Endodermal cell (in vitro differentiated cells): ENCODE measurements at regions not wholly inside any gene's neighbourhood (a gene's known extent, or its start where the extent isn't known, plus 50 kb on each side); places are given as distances from the start of the nearest gene placed in this dataset.

ENCODE experiments used
- DNase-seq: peaks from one replicate; pipeline ENCODE4 v3.0.0-alpha.2; 2017
- H3K27ac ChIP-seq: 2 replicates; pipeline ENCODE4 v1.5.1; 2013; ENCODE audit warnings: mild to moderate bottlenecking, low read depth, low read length, moderate library complexity
- H3K27me3 ChIP-seq: 2 replicates; pipeline ENCODE4 v1.6.1; 2013; ENCODE audit warnings: mild to moderate bottlenecking, low read length, moderate library complexity; ENCODE audit not compliant: insufficient read depth, control insufficient read depth, poor library complexity, severe bottlenecking
- H3K36me3 ChIP-seq: 2 replicates; pipeline ENCODE4 v1.7.0; 2013; ENCODE audit warnings: mild to moderate bottlenecking, low read length, moderate library complexity; ENCODE audit not compliant: control insufficient read depth, insufficient read depth
- H3K4me1 ChIP-seq: one replicate; pipeline ENCODE4 v1.7.0; 2013; ENCODE audit warnings: low read length; ENCODE audit not compliant: control insufficient read depth, insufficient read depth
- H3K4me3 ChIP-seq: 2 replicates; pipeline ENCODE4 v1.5.1; 2013; ENCODE audit warnings: mild to moderate bottlenecking, low read length, moderate library complexity
- H3K9ac ChIP-seq: 2 replicates; pipeline ENCODE4 v1.6.1; 2013; ENCODE audit warnings: mild to moderate bottlenecking, low read length, moderate library complexity; ENCODE audit not compliant: poor library complexity, severe bottlenecking; ENCODE audit errors: extremely low read depth
- H3K9me3 ChIP-seq: 2 replicates; pipeline ENCODE4 v1.6.1; 2013; ENCODE audit warnings: mild to moderate bottlenecking, low read length, moderate library complexity; ENCODE audit not compliant: control insufficient read depth
- H3K27ac Mint-ChIP-seq: 2 replicates; pipeline ENCODE4 v1.8.0; 2020; ENCODE audit warnings: mixed read lengths
- H3K27me3 Mint-ChIP-seq: 2 replicates; pipeline ENCODE4 v1.8.0; 2021; ENCODE audit warnings: mild to moderate bottlenecking, mixed read lengths; ENCODE audit not compliant: insufficient read depth
- H3K36me3 Mint-ChIP-seq: 2 replicates; pipeline ENCODE4 v1.8.0; 2020; ENCODE audit warnings: low read depth, mixed read lengths
- H3K4me1 Mint-ChIP-seq: 2 replicates; pipeline ENCODE4 v1.8.0; 2020; ENCODE audit warnings: mixed read lengths
- H3K4me3 Mint-ChIP-seq: 2 replicates; pipeline ENCODE4 v1.8.0; 2020; ENCODE audit warnings: mild to moderate bottlenecking, moderate library complexity, mixed read lengths
- H3K9me3 Mint-ChIP-seq: 2 replicates; pipeline ENCODE4 v1.8.0; 2020; ENCODE audit warnings: mild to moderate bottlenecking, mixed read lengths
- WGBS, 2 experiments: methylation state at CpG; one replicate each; pipeline versions ENCODE4 v1.1.5 to v1.1.7; 2013; ENCODE audit warnings: missing lambda C conversion rate in 2 of 2, mixed read lengths in 1 of 2; ENCODE audit not compliant: insufficient coverage in 1 of 2, insufficient read length in 1 of 2; 5-methylcytosine and 5-hydroxymethylcytosine counted together
- TF ChIP-seq, protein P1 (sequence below): fragments of 200-600 bp; sonication (generic); conservative IDR thresholded peaks from 2 replicates; pipeline ENCODE4 v1.5.0; 2021; ENCODE audit warnings: antibody characterized with exemption, mild to moderate bottlenecking

GRCh38 chr4:155571184-155571944 lies 95.3 kb upstream of the GUCY1A1 start:
- Histone ChIP-seq H3K9ac (no peak overlapping the region), H3K27ac (no peak overlapping the region), H3K27me3 (no peaks in the 10 kb centered on the region), H3K4me1 (peaks cover 5% of the 10 kb centered on the region), H3K36me3 (no peaks in the 10 kb centered on the region), H3K9me3 (peaks cover 5% of the 10 kb centered on the region), H3K4me3 (no peak overlapping the region)
- Mint-ChIP-seq H3K9me3 (peaks cover 11% of the 10 kb centered on the region), H3K36me3 (no peaks in the 10 kb centered on the region), H3K27ac (no peak overlapping the region), H3K27me3 (no peaks in the 10 kb centered on the region), H3K4me1 (peaks cover 28% of the 10 kb centered on the region), H3K4me3 (no peak overlapping the region)
- 67% methylated on average over 1 of the region's 1 CpG; no CpG with 5 or more reads in 1 of the 2 experiments for WGBS, 2 experiments
- TF ChIP-seq, protein P1, sequence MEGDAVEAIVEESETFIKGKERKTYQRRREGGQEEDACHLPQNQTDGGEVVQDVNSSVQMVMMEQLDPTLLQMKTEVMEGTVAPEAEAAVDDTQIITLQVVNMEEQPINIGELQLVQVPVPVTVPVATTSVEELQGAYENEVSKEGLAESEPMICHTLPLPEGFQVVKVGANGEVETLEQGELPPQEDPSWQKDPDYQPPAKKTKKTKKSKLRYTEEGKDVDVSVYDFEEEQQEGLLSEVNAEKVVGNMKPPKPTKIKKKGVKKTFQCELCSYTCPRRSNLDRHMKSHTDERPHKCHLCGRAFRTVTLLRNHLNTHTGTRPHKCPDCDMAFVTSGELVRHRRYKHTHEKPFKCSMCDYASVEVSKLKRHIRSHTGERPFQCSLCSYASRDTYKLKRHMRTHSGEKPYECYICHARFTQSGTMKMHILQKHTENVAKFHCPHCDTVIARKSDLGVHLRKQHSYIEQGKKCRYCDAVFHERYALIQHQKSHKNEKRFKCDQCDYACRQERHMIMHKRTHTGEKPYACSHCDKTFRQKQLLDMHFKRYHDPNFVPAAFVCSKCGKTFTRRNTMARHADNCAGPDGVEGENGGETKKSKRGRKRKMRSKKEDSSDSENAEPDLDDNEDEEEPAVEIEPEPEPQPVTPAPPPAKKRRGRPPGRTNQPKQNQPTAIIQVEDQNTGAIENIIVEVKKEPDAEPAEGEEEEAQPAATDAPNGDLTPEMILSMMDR, result no peak
- no peak for DNase-seq

DNA sequence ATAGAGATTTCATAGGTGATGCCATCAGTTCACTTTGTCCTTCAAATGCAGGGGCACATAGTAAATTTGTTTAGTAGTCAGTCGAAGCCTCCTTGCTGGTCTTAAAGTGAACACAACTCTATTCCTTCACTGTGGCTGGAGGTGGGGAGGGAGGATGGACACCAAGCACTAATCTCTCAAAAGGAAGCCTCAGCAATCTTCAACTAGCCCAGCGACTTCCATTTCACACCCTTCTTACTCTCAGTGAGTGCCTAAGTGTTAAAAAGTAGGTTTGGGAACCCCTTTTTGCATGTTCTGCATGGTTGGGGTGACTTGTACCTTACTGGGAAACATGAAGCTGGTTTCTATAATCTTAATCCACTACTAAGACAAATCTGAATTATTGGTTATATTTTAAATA lies 96.0 kb upstream of the GUCY1A1 start:
- H3K4me1 Mint-ChIP-seq, result peaks cover 24% of the 10 kb centered on the region
- no peaks in the 10 kb centered on the region for H3K27me3 Mint-ChIP-seq
- no peak overlapping the region for H3K4me3 ChIP-seq
- no peaks in the 10 kb centered on the region for H3K36me3 ChIP-seq
- H3K4me3 Mint-ChIP-seq, result no peak overlapping the region
- H3K36me3 Mint-ChIP-seq, result no peaks in the 10 kb centered on the region
- no peak overlapping the region for H3K9ac ChIP-seq
- H3K4me1 ChIP-seq, result peaks cover 5% of the 10 kb centered on the region
- peaks cover 11% of the 10 kb centered on the region for H3K9me3 Mint-ChIP-seq
- WGBS, 2 experiments, result 50% methylated on average over 1 of the region's 2 CpGs; no CpG with 5 or more reads in 1 of the 2 experiments
- H3K27ac Mint-ChIP-seq, result no peak overlapping the region
- no peak overlapping the region for H3K27ac ChIP-seq
- TF ChIP-seq, protein P1, result no peak
- no peaks in the 10 kb centered on the region for H3K27me3 ChIP-seq
- H3K9me3 ChIP-seq, result peaks cover 5% of the 10 kb centered on the region
- DNase-seq, result no peak

GRCh38 chr4:155569960-155570515 lies 96.6 kb upstream of the GUCY1A1 start:
- WGBS, 2 experiments, result 93% methylated on average over 3 to 4 of the region's 4 CpGs
- no peak overlapping the region for H3K4me3 Mint-ChIP-seq
- Histone ChIP-seq H3K9ac (no peak overlapping the region), H3K4me3 (no peak overlapping the region), H3K9me3 (peaks cover 5% of the 10 kb centered on the region), H3K4me1 (peaks cover 5% of the 10 kb centered on the region), H3K27ac (no peak overlapping the region), H3K27me3 (no peaks in the 10 kb centered on the region), H3K36me3 (no peaks in the 10 kb centered on the region)
- no peak overlapping the region for H3K27ac Mint-ChIP-seq
- no peaks in the 10 kb centered on the region for H3K36me3 Mint-ChIP-seq
- no peaks in the 10 kb centered on the region for H3K27me3 Mint-ChIP-seq
- TF ChIP-seq, protein P1, result no peak
- H3K4me1 Mint-ChIP-seq, result peaks cover 24% of the 10 kb centered on the region
- DNase-seq, result no peak
- H3K9me3 Mint-ChIP-seq, result peaks cover 11% of the 10 kb centered on the region
